ENCODE measurements at regions not wholly inside any gene's neighbourhood (a gene's known extent, or its start where the extent isn't known, plus 50 kb on each side); places are given as distances from the start of the nearest gene placed in this dataset.

- H3K27ac ChIP-seq, result no peak overlapping the region
- DNase-seq (ENCODE audit: low read depth in 1 of 2, low spot score in 1 of 2), result no peak
- no peaks in the 10 kb centered on the region for H3K4me1 ChIP-seq (ENCODE audit: low read depth)
- no peaks in the 10 kb centered on the region for H3K36me3 ChIP-seq
- H3K4me3 ChIP-seq, result no peak overlapping the region
- no peaks in the 10 kb centered on the region for H3K27me3 ChIP-seq
- H3K9me3 ChIP-seq (ENCODE audit: low read depth), result no peaks in the 10 kb centered on the region
- TF ChIP-seq CTCF (IDR thresholded peaks at IDR 0.05; ENCODE audit: low read depth, low read length), result no peak
Measured at GRCh38 chr16:62156971-62157370, 120.7 kb upstream of the CDH8 start.

GRCh38 chr16:62149631-62150030 lies 113.4 kb upstream of the CDH8 start:
- Histone ChIP-seq H3K9me3 (ENCODE audit: low read depth) (no peaks in the 10 kb centered on the region), H3K36me3 (no peaks in the 10 kb centered on the region)
- DNase-seq (ENCODE audit: low read depth in 1 of 2, low spot score in 1 of 2), result no peak

GRCh38 chr16:62137996-62138395 lies 101.8 kb upstream of the CDH8 start:
- H3K4me3 ChIP-seq, result no peak overlapping the region
- H3K27ac ChIP-seq, result no peak overlapping the region
- no peaks in the 10 kb centered on the region for H3K27me3 ChIP-seq
- no peaks in the 10 kb centered on the region for H3K4me1 ChIP-seq (ENCODE audit: low read depth)
- no peak for DNase-seq (ENCODE audit: low read depth in 1 of 2, low spot score in 1 of 2)
- H3K36me3 ChIP-seq, result no peaks in the 10 kb centered on the region
- TF ChIP-seq CTCF (IDR thresholded peaks at IDR 0.05; ENCODE audit: low read depth, low read length), result no peak
- H3K9me3 ChIP-seq (ENCODE audit: low read depth), result no peaks in the 10 kb centered on the region

More at GRCh38 chr16:62149631-62150030, 113.4 kb upstream of the CDH8 start:
- no peaks in the 10 kb centered on the region for H3K4me1 ChIP-seq (ENCODE audit: low read depth)
- H3K27me3 ChIP-seq, result no peaks in the 10 kb centered on the region
- no peak overlapping the region for H3K27ac ChIP-seq
- TF ChIP-seq CTCF (IDR thresholded peaks at IDR 0.05; ENCODE audit: low read depth, low read length), result no peak
- no peak overlapping the region for H3K4me3 ChIP-seq

GRCh38 chr16:62135911-62136310 lies 99.7 kb upstream of the CDH8 start:
- DNase-seq (ENCODE audit: low read depth in 1 of 2, low spot score in 1 of 2), result no peak

GRCh38 chr16:62135446-62135845 lies 99.2 kb upstream of the CDH8 start:
- H3K27ac ChIP-seq, result no peak overlapping the region
- H3K4me1 ChIP-seq (ENCODE audit: low read depth), result no peaks in the 10 kb centered on the region
- no peaks in the 10 kb centered on the region for H3K9me3 ChIP-seq (ENCODE audit: low read depth)
- no peaks in the 10 kb centered on the region for H3K36me3 ChIP-seq
- DNase-seq (ENCODE audit: low read depth in 1 of 2, low spot score in 1 of 2), result no peak
- TF ChIP-seq CTCF (IDR thresholded peaks at IDR 0.05; ENCODE audit: low read depth, low read length), result no peak
- no peaks in the 10 kb centered on the region for H3K27me3 ChIP-seq
- H3K4me3 ChIP-seq, result no peak overlapping the region

More at GRCh38 chr16:62135911-62136310, 99.7 kb upstream of the CDH8 start:
- Histone ChIP-seq H3K9me3 (ENCODE audit: low read depth) (no peaks in the 10 kb centered on the region), H3K27ac (no peak overlapping the region), H3K4me1 (ENCODE audit: low read depth) (no peaks in the 10 kb centered on the region), H3K4me3 (no peak overlapping the region), H3K36me3 (no peaks in the 10 kb centered on the region), H3K27me3 (no peaks in the 10 kb centered on the region)
- no peak for TF ChIP-seq CTCF (IDR thresholded peaks at IDR 0.05; ENCODE audit: low read depth, low read length)

- no peak for DNase-seq (ENCODE audit: low read depth in 1 of 2, low spot score in 1 of 2)
- no peak for TF ChIP-seq CTCF (IDR thresholded peaks at IDR 0.05; ENCODE audit: low read depth, low read length)
- Histone ChIP-seq H3K36me3 (no peaks in the 10 kb centered on the region), H3K4me3 (no peak overlapping the region), H3K27me3 (no peaks in the 10 kb centered on the region), H3K27ac (no peak overlapping the region), H3K9me3 (ENCODE audit: low read depth) (no peaks in the 10 kb centered on the region), H3K4me1 (ENCODE audit: low read depth) (no peaks in the 10 kb centered on the region)
Measured at GRCh38 chr16:62130101-62130500, 93.9 kb upstream of the CDH8 start.

All from cardiac muscle cell (in vitro differentiated cells and primary cell).